GM19455 (cell line): ENCODE measurements at regions not wholly inside any gene's neighbourhood (a gene's known extent, or its start where the extent isn't known, plus 50 kb on each side); places are given as distances from the start of the nearest gene placed in this dataset.

Experiments
- ATAC-seq: cut with Tn5 transposase; IDR thresholded peaks from one replicate; pipeline ENCODE4 v1.9.1; 2021; ENCODE audit not compliant: unreplicated experiment

GRCh38 chr6:147903931-147904330 lies 395.4 kb downstream of the SAMD5 start:
- ATAC-seq, result no peak

DNA sequence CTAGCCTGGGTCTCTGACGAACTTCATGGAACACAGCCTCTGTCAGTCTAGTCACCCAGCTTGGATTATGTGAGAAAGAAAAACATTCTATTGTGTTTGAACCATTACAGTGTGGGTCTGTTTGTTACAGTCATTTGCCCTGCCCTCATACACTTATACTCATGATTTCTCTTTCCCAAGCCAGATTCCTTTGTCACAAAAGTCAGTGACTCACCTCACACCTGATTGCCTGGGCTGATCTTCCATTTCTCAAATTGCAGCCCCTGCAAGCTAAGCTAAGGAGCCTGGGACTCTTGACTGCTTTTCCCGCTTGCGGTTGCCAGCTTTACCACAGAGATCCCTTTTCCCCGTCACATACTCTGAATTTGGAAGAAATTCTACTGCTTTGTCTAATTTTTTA lies 395.9 kb downstream of the SAMD5 start:
- ATAC-seq, result no peak

DNA sequence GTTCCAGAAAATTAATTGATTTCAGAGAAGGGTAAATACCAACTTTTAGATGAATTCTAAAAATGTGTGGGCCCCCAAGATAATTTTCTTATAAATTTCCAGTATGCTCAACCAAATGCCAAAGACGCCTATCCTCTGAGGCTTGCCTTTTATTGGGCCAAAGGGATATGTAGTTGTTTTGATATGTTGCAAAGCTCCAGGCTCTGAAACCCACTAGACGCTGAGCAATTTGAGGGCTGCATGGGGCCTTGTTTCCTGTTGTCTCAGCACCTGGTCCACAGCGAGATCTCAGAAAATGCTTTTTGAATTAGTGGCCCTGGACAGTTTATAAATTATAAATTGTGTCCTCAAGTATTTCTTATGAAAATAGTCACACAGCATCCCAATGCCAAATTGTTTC lies 397.2 kb downstream of the SAMD5 start:
- no peak for ATAC-seq

GRCh38 chr6:147906361-147906760 lies 397.9 kb downstream of the SAMD5 start:
- ATAC-seq, result no peak

- ATAC-seq, result no peak
These were observed 401.1 kb downstream of the SAMD5 start for GRCh38 chr6:147909640-147910039.

DNA sequence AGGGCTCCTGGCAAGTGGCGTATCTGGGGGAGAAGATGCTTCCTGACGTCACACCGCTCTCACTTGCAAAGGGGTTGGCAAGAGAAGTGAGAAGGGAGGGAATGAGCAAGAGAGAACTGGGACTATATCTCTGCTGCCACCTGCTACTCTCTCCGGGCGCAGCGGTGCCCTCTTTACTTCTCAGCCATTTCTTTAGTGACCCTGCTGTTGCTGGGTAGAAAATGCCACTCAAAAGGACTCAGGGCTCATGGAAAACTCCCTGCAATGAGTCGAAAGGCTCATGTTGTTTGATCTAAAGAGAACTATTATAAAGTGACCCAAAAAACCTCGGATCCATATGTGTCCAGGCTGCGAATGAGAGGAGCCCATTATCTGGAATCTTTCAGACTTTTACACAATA lies 401.8 kb downstream of the SAMD5 start:
- ATAC-seq, result no peak

DNA sequence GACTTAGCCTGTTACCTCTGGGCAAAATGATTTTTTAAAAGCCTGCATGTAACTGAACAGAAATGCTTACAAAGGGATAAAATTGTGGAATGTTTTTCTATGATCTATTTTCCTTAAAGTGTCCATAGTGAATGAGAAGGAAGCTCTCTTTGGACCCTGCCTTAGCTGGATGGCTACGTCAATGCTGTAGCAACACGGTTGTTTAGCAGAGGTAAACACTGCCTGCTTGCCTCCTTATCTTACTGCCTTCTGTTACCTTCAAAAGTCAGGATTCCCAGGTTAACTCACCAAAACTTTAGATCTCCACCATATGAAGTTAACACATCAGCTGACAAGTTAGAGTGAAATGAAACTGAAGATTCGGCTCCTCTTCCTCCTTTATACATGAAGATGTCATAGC lies 402.6 kb downstream of the SAMD5 start:
- ATAC-seq, result no peak

DNA sequence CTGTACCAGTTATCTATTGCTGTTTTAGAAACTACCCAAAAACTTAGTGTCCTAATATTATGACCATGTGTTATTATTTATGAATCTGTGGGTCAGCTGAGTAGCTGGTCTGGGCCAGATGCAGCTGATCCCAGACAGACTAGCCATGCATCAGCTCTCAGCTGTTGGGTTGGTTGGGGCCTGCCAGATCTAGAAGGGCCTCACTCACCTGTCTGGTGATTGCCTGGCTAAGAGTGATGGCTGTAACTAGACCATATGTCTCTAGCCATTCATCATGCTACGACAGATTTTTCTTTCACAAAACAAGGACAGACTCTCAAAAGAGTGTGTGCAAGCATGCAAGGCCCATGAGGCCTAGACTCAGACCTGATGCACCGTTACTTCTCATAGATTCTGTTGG lies 403.2 kb downstream of the SAMD5 start:
- no peak for ATAC-seq

DNA sequence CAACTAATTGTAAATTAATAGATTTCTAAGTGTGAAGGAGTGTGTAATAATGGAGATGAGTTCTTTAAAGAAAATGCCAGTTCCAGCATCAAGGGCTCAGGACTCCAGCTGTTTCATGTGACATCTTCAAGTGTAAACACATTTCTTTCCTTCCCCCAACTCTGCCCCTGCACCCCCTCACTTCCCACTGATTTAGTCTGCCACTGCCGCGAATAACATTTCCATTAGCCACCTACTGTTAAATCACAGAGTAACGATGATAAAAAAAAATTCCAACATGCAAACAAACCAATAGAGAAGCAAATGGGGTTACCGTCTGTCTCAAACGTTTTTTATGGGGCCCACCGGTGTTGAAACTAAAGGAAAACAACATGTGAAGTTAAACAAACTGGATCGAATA lies 414.3 kb downstream of the SAMD5 start:
- no peak for ATAC-seq

- no peak for ATAC-seq
These were observed 416.1 kb downstream of the SAMD5 start for GRCh38 chr6:147924598-147924997.

- no peak for ATAC-seq
These were observed 416.8 kb upstream of the SASH1 start for GRCh38 chr6:147925826-147926225.

DNA sequence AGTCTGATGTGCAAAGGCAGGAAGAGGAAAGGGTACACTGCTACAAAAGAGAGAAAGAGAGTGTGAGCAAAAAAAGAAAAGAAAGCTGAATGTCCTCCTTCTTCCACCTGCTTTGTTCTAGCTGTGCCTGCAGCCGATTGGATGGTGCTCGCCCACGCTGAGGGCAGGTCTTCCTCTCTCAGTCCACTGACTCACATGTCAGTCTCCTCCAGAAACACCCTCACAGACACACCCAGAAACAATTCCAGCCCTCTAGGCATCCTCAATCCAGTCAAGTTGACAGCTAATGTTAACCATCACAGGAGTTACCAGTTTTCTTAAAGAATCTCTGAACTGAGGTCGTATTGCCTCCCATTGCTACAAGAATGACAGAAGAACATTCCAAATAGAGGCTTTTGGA lies 411.9 kb upstream of the SASH1 start:
- no peak for ATAC-seq

DNA sequence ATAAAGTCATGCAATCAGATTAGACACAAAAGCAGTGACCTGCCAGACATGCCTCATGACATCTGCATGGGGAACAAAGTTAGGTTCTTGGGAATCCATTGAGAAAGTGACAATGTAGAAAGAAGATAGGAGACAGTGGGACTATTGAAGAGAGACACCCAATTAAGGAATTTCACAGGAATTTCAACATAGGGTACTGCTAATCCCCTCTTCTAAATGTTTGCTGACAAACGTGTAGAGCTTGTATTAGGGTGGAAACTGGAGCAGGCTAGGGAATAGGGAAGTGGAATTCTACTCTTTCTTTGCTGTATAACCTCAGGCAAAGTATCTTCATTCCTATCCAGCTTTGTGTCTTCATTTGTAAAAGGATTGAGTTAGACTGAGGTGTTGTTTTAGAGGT lies 409.4 kb upstream of the SASH1 start:
- ATAC-seq, result no peak

- no peak for ATAC-seq
These were observed 407.0 kb upstream of the SASH1 start for GRCh38 chr6:147935656-147936055.

GRCh38 chr6:147936703-147937470 lies 405.8 kb upstream of the SASH1 start:
- no peak for ATAC-seq

DNA sequence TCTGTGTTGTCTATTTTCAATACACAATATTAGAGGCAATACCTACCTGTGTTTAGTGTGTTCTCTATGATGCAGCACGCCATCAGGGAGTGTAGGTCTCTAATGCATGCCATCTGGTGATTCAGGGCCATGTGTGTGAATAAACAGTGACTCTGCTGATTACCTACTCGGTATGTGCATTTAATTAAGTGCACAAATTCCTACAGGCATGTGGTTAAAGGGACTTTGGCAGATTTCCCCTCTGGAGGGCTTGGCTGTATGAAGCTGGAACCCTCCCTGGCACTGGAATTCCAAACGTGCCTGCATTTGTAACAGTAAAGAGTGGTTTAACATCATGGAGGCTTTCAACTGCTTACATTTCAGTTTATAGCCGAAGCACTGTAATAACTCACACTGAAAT lies 401.5 kb upstream of the SASH1 start:
- no peak for ATAC-seq

DNA sequence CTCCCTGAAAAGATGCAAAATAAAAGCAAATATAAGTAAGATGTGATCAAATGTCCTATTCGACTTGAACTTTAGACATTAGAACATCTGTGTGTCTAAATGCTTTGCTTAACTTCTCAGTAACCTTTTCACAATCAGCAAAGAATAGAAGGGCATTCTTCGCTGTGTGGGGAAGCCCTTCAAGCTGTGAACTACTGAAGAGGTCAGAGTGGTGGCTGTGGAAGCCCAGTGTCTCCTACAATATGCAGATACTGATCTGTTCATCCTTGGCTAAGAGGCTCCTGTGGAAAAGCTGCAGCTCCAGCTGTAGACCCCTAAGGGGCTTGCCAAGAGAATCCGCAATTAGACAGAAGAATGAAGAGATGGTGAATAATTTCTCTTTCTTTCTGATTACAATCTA lies 400.3 kb upstream of the SASH1 start:
- ATAC-seq, result no peak

DNA sequence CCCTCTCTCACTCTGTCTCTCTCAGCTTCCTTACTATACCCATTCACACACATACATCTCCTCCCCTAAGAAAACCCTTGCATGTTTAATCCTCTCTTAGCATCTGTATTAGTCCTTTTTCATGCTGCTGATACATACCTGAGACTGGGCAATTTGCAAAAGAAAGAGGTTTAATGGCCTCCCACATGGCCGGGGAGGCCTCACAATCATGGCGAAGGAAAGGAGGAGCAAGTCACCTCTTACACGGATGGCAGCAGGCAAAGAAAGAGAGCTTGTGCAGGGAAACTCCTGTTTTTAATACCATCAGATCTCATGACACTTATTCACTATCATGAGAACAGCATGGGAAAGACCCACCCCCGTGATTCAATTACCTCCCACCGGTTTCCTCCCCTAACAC lies 398.5 kb upstream of the SASH1 start:
- no peak for ATAC-seq

DNA sequence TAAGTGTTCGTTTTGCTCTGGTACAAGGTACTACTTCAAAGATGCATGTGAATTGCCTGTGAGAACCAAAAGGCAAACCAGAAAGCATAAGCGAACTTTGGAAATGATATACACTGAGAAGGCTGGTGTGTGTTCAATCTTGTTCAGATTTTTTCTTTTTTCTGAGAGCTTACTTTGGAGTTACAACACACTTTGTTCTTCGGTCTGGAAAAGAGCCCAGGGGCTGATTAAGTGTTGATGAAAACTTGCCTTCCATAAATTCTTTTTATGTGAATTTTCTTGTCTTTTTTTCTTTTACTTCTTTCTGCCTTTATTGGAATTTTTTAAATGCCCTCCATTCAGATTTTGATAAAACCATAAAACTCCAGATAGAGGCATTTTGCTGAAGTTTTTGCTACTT lies 395.1 kb upstream of the SASH1 start:
- no peak for ATAC-seq

GRCh38 chr6:147949981-147950622 lies 392.5 kb upstream of the SASH1 start:
- no peak for ATAC-seq

GRCh38 chr6:147950623-147950987 lies 392.0 kb upstream of the SASH1 start:
- ATAC-seq, result no peak

DNA sequence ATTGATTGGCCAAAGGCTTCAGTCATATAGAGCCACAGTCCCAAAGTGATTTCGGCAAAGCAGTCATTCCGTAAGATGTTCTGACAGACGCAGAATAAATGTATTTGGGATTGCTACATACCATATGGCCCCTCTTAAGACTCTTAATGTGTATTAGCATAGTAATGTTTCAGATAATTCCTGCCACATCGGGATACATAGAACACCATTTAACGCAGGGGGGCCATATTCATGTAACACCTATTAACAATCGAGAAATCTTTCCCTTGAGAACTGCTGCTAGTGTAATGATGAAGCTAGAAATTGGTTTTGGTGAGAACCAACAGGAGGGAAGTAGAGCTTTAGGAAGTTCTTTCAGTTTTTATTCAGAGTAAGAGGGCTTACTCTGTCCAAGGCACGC lies 390.9 kb upstream of the SASH1 start:
- no peak for ATAC-seq

- ATAC-seq, result no peak
These were observed 387.7 kb upstream of the SASH1 start for GRCh38 chr6:147954938-147955337.
